Epidermal melanocyte (primary cell): ENCODE measurements at regions not wholly inside any gene's neighbourhood (a gene's known extent, or its start where the extent isn't known, plus 50 kb on each side); places are given as distances from the start of the nearest gene placed in this dataset.
"Not testable (repeated sequence)": the region's sequence is repeated elsewhere in the genome, so short reads cannot be mapped to it uniquely, and the experiment has no call there.

Source experiments
- DNase-seq: peaks from one replicate; pipeline ENCODE4 v3.0.0; 2011; ENCODE audit warnings: low spot score; ENCODE audit not compliant: insufficient read length

DNA sequence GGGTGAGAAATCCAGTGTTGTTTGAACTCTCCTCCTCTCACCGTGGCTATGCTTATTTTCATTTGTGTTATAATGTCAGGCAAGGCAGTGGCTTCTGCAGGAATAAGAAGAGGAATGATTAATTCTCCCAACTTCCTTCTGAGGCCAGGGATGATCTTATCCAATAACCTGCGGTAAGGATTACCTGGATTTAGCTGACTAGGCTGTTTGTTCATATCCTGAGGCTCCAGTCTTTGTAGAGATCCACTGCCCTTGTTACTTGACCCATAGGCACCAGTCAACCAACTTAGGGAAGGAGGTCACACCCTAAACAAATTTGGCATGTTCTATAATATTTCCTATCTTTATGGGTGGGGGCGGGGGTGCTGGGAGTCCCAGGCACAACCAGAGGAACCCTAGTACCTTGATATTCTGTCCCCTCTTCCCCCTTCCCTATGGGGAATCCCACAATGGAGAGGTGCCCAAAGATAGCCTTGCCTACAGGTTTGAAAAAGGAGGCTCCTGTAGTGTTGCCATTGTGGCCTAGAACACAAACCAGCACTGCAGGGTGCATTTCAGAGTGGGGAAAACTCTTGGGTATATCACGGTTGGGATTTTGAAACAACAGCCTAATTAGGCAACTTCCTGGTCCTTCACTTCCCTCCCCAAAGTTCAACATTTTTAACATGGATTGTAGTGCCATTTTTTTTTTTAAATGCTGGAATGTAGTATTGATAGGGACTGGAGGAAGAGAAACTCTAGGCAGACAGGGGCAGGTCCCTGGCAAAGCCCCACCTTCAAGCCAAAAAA lies 977.5 kb upstream of the SPRY2 start:
- DNase-seq, result no peak

GRCh38 chr13:81314461-81314860 lies 973.5 kb upstream of the SPRY2 start:
- no peak for DNase-seq

GRCh38 chr13:81305928-81306327 lies 965.0 kb upstream of the SPRY2 start:
- DNase-seq, result no peak

GRCh38 chr13:81304121-81304659 lies 963.3 kb upstream of the SPRY2 start:
- DNase-seq, result no peak

DNA sequence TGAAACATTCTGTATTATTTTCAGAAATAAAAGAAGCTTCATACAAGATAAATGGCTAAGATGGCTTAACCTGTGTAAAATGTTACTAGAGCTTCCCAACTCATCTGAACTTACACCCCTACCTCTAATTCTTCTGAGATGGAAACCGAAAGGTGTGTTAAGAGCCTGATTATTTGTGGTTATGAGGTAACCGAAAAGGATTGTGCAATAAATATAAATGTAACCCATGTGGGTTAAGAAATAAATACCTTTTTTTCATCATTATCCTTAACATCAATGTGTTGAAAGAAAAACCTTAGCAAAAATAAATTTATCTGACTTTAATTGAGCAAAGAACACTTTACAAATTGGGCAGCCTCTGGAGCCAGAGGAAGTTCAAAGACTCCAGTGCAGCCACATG lies 961.8 kb upstream of the SPRY2 start:
- DNase-seq, result no peak

DNA sequence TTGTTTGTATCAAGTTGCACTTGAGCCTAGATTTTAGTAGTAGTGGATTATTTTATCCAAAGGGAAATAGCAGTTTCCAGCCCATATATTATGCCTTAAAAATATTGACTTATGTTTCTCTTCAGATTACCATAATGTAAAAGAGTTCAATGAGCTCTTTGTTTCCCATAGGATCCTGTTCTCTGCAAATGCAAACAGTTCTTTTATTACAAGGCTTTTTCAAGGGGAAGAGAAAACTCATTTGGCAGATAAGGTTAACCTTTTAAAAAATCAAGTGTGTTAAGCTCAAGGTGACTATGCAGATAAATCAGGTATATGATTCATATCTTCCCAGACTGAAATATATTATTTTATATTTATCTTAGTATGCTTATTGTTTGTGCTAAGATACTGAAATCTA lies 961.2 kb upstream of the SPRY2 start:
- DNase-seq, result no peak

DNA sequence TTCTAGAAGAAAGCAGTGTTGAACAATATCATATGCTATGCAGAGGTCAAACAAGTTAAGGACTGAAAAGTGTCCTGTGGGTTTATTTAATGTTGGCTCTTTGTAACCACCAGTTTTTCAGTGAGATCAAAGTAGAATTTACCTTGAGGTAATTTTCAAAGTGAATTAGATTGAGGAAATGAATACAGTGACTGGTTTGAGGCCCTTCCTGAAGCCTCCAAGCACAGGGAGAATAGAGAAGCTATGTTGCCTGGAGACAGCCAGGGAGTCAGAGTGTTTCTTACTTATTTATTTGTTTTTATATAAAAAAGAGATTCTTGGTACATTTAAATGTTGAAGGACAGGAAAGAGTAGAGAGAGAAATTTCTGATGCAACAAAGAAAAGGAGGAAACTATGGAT lies 954.3 kb upstream of the SPRY2 start:
- no peak for DNase-seq

GRCh38 chr13:81293594-81294164 lies 952.8 kb upstream of the SPRY2 start:
- no peak for DNase-seq

DNA sequence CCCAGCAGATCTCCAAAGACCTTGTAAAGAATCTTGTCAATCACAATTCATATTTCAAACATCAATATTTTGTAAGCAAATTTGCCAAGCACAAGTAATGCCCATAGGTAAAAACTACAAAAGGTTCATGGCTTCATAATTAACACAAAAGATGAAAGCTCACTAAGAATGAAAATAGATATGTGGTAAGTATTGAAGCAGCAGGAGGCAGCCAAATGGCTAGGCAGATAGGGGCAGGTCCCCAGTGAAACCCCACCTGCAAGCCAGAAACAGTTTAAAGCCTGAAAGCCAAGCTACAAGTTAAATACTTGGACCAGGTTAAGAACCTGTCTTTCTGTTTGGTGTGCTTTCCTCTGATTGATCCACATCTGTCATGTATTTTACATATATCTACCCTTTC lies 942.6 kb upstream of the SPRY2 start:
- DNase-seq, result no peak

DNA sequence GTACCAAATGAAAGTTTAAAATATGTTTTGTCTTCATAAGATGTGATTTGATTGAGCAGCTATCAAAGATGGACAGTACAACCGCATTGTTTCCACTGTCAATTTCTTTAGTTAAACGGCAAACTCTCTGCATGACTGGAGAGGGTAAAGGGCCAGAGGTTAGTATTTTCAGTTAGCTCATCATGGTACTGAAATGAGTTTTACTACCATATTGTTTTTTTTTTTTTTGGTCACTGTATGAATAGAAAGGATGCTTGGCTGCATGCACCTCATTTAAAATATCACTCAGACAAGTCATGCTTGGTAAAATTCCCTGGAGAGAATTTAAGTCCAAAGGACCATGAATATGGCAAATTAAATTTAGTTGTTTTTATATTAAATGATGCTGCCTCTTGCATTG lies 942.1 kb upstream of the SPRY2 start:
- DNase-seq, result no peak

- DNase-seq, result no peak
Observed at GRCh38 chr13:81275666-81276258, 934.8 kb upstream of the SPRY2 start.

- DNase-seq, result no peak
Observed at GRCh38 chr13:81247711-81248110, 906.8 kb upstream of the SPRY2 start.

DNA sequence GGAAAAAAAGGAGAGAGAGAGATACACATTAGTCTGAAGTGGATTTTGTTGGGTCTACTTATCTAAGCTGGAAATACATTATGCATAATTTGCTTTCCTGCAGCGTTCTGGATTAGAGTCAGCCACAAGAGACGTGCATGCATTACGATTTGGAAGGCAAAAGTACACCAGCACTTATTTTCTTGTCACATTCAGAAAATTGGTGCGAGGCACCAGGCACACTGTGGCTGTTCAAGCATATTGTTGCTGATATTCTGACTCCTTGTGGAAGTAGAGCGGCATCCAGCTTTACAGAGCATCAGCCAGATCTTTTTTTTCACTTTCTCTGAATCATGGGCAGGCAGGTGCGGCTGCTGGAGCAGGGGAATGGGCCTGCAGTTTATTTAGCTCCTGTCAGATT lies 905.6 kb upstream of the SPRY2 start:
- no peak for DNase-seq

- no peak for DNase-seq
Observed at GRCh38 chr13:81244011-81244410, 903.1 kb upstream of the SPRY2 start.

- DNase-seq, result no peak
Observed at GRCh38 chr13:81230386-81230785, 889.5 kb upstream of the SPRY2 start.

DNA sequence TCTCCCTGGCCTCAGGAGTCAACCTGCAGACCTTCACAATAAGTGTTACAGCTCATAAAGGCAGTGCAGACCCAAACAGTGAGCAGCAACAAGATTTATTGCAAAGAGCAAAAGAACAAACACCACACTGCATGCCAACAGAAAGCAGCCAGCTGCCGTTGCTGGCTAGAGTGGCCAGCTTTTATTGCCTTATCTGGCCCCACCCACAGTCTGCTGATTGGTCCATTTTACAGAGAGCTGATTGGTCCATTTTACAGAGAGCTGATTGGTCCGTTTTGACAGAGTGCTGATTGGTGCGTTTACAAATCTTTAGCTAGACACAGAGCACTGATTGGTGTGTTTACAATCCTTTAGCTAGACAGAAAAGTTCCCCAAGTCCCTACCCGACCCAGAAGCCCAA lies 885.9 kb upstream of the SPRY2 start:
- DNase-seq, result not testable (repeated sequence)

- no peak for DNase-seq
Observed at GRCh38 chr13:81224209-81224833, 883.4 kb upstream of the SPRY2 start.

GRCh38 chr13:81223778-81224177 lies 882.9 kb upstream of the SPRY2 start:
- DNase-seq, result no peak

DNA sequence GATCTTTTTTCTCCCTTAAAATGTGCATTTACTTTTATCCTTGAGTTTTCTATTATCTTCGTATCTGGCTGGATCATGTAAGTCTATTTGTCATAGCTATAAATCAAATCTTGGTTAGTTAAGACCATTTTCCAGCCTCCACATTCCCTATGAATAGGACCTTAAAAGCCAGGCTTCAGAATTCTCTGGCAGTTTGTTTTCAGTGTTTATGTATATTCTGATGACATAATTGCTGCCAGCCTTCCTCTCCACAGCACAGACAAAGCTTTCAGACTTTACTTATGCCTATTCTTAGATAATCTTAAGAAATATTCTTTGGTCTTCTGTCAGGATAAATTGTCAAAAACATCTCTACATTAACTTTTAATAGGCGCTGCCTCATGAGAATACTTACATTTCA lies 870.8 kb upstream of the SPRY2 start:
- no peak for DNase-seq

DNA sequence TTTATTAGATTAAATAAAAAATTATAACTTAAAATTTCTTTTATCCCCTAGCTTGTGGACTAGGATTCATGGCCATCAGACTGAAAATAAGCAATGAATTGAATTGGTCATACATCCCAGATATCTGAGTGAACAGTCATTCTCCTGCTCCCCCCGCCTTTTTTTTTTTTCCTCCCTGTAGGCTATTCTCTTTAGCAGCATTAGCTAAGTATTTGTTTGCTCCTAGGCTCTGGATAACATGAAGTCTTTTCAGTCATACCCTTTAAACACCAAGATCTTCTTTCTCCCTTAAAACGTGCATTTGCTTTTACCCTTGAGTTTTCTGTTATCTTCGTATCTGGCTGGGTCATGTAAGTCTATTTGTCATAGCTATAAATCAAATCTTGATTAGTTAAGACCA lies 866.7 kb upstream of the SPRY2 start:
- no peak for DNase-seq

DNA sequence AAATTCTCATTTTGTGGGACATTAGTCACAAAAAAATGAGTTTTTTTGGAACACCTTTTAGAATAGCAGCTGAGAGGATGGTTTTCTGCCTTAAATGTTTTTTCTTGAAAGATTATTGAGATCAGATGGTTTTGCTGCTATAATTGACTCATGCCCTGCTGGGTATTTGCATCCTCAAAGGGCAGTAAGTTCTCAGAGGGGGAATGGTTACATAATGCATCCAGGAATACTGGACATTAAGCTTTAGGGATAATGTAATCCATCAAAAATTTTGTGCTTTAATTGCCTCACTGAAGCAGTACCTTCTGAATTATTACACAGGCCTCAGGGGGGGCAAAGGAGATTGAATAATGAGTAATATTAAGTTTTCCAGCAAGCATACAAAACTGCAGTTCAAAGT lies 866.3 kb upstream of the SPRY2 start:
- DNase-seq, result no peak

- no peak for DNase-seq
Observed at GRCh38 chr13:81203783-81204182, 862.9 kb upstream of the SPRY2 start.
